Thyroid gland (tissue), 4 donors: ENCODE measurements at regions not wholly inside any gene's neighbourhood (a gene's known extent, or its start where the extent isn't known, plus 50 kb on each side); places are given as distances from the start of the nearest gene placed in this dataset.

ENCODE experiments used
- CTCF ChIP-seq, 6 experiments: fragments of 200-600 bp in 3 of 6; fragments of 450-650 bp in 3 of 6; sonication (generic) in 3 of 6; IDR thresholded peaks; one replicate each; pipeline ENCODE4 v1.5.1; 2016 to 2019; ENCODE audit warnings: antibody characterized with exemption in 6 of 6, mild to moderate bottlenecking in 2 of 6, inconsistent platforms in 1 of 6, moderate library complexity in 1 of 6
- POLR2A ChIP-seq, 2 donors: fragments of 450-650 bp; IDR thresholded peaks; one replicate each; pipeline ENCODE4 v1.6.1; 2017; ENCODE audit warnings: antibody characterized with exemption in 2 of 2, mild to moderate bottlenecking in 2 of 2, moderate library complexity in 1 of 2

GRCh38 chr2:42849311-42849710 lies 56.9 kb upstream of the HAAO start:
- no peak for TF ChIP-seq POLR2A (IDR thresholded peaks at IDR 0.05)
- TF ChIP-seq CTCF (IDR thresholded peaks at IDR 0.05) = no peak
